ENCODE measurements at regions not wholly inside any gene's neighbourhood (a gene's known extent, or its start where the extent isn't known, plus 50 kb on each side); places are given as distances from the start of the nearest gene placed in this dataset.

GRCh38 chr3:6120786-6121185 is 740.1 kb upstream of the GRM7 start:
- no peak overlapping the region for H3K4me3 ChIP-seq (ENCODE audit: low read depth, low read length)
- peaks cover 12% of the 10 kb centered on the region for H3K27me3 ChIP-seq (ENCODE audit: insufficient read depth, low read depth, severe bottlenecking)
- TF ChIP-seq CTCF (IDR thresholded peaks at IDR 0.05; ENCODE audit: low read depth, low read length): no peak
- no peak for DNase-seq
- no peaks in the 10 kb centered on the region for H3K9me3 ChIP-seq (ENCODE audit: severe bottlenecking)
- no peaks in the 10 kb centered on the region for H3K36me3 ChIP-seq
- H3K27ac ChIP-seq: no peak overlapping the region

- Histone ChIP-seq H3K36me3 (no peaks in the 10 kb centered on the region), H3K27me3 (ENCODE audit: insufficient read depth, low read depth, severe bottlenecking) (peaks cover 12% of the 10 kb centered on the region), H3K27ac (no peak overlapping the region), H3K9me3 (ENCODE audit: severe bottlenecking) (peaks cover 4% of the 10 kb centered on the region), H3K4me3 (ENCODE audit: low read depth, low read length) (no peak overlapping the region)
- no peak for DNase-seq
- no peak for TF ChIP-seq CTCF (IDR thresholded peaks at IDR 0.05; ENCODE audit: low read depth, low read length)
These were observed 736.0 kb upstream of the GRM7 start for GRCh38 chr3:6124875-6125274.

GRCh38 chr3:6125520-6125919 is 735.4 kb upstream of the GRM7 start:
- no peaks in the 10 kb centered on the region for H3K36me3 ChIP-seq
- H3K27me3 ChIP-seq (ENCODE audit: insufficient read depth, low read depth, severe bottlenecking): peaks cover 15% of the 10 kb centered on the region
- no peak for DNase-seq
- TF ChIP-seq CTCF (IDR thresholded peaks at IDR 0.05; ENCODE audit: low read depth, low read length): no peak
- peaks cover 4% of the 10 kb centered on the region for H3K9me3 ChIP-seq (ENCODE audit: severe bottlenecking)
- no peak overlapping the region for H3K27ac ChIP-seq
- H3K4me3 ChIP-seq (ENCODE audit: low read depth, low read length): no peak overlapping the region

- no peak for TF ChIP-seq CTCF (IDR thresholded peaks at IDR 0.05; ENCODE audit: low read depth, low read length)
- no peak overlapping the region for H3K27ac ChIP-seq
- no peak for DNase-seq
- H3K4me3 ChIP-seq (ENCODE audit: low read depth, low read length): no peak overlapping the region
- H3K27me3 ChIP-seq (ENCODE audit: insufficient read depth, low read depth, severe bottlenecking): peaks cover 32% of the 10 kb centered on the region
- H3K36me3 ChIP-seq: no peaks in the 10 kb centered on the region
- no peaks in the 10 kb centered on the region for H3K9me3 ChIP-seq (ENCODE audit: severe bottlenecking)
These were observed 728.1 kb upstream of the GRM7 start for GRCh38 chr3:6132684-6133432.

- no peak for TF ChIP-seq CTCF (IDR thresholded peaks at IDR 0.05; ENCODE audit: low read depth, low read length)
- Histone ChIP-seq H3K4me3 (ENCODE audit: low read depth, low read length) (no peak overlapping the region), H3K27ac (no peak overlapping the region), H3K9me3 (ENCODE audit: severe bottlenecking) (no peaks in the 10 kb centered on the region), H3K36me3 (no peaks in the 10 kb centered on the region), H3K27me3 (ENCODE audit: insufficient read depth, low read depth, severe bottlenecking) (peaks cover 22% of the 10 kb centered on the region)
- DNase-seq: no peak
These were observed 718.2 kb upstream of the GRM7 start for GRCh38 chr3:6142707-6143106.

GRCh38 chr3:6147883-6148282 is 713.0 kb upstream of the GRM7 start:
- Histone ChIP-seq H3K27ac (no peak overlapping the region), H3K4me3 (ENCODE audit: low read depth, low read length) (no peak overlapping the region), H3K9me3 (ENCODE audit: severe bottlenecking) (no peaks in the 10 kb centered on the region), H3K36me3 (no peaks in the 10 kb centered on the region), H3K27me3 (ENCODE audit: insufficient read depth, low read depth, severe bottlenecking) (peaks cover 6% of the 10 kb centered on the region)
- DNase-seq: no peak
- TF ChIP-seq CTCF (IDR thresholded peaks at IDR 0.05; ENCODE audit: low read depth, low read length): no peak

Measured in WERI-Rb-1 (cell line).